OCI-LY1 (cell line): ENCODE measurements at regions not wholly inside any gene's neighbourhood (a gene's known extent, or its start where the extent isn't known, plus 50 kb on each side); places are given as distances from the start of the nearest gene placed in this dataset.
"Not testable (repeated sequence)": the region's sequence is repeated elsewhere in the genome, so short reads cannot be mapped to it uniquely, and the experiment has no call there.

ENCODE experiments used
- H2AFZ ChIP-seq: fragments of 200-600 bp; sonication (generic), shearing (Covaris generic); 2 replicates; pipeline ENCODE4 v1.6.0; 2014; ENCODE audit warnings: antibody characterized with exemption, mild to moderate bottlenecking, low read length
- H3F3A ChIP-seq: fragments of 200-600 bp; sonication (generic), shearing (Covaris generic); 2 replicates; pipeline ENCODE4 v1.6.0; 2014; ENCODE audit warnings: mild to moderate bottlenecking, antibody characterized with exemption, low read length, moderate library complexity; ENCODE audit not compliant: insufficient read depth
- H3K27ac ChIP-seq: fragments of 200-600 bp; sonication (generic); 2 replicates; pipeline ENCODE4 v1.5.1; 2014; ENCODE audit warnings: low read length, mixed run types, mild to moderate bottlenecking, low read depth; ENCODE audit not compliant: poor library complexity, severe bottlenecking
- H3K27me3 ChIP-seq: fragments of 200-600 bp; sonication (generic); 2 replicates; pipeline ENCODE4 v1.6.0; 2014; ENCODE audit warnings: antibody characterized with exemption, mild to moderate bottlenecking, low read length, moderate library complexity; ENCODE audit not compliant: insufficient read depth
- H3K36me3 ChIP-seq: fragments of 200-600 bp; sonication (generic); 2 replicates; pipeline ENCODE4 v1.6.1; 2014; ENCODE audit warnings: mild to moderate bottlenecking, antibody characterized with exemption, low read length, moderate library complexity, mixed read lengths; ENCODE audit not compliant: insufficient read depth
- H3K4me1 ChIP-seq: fragments of 200-600 bp; sonication (generic); 2 replicates; pipeline ENCODE4 v1.5.1; 2014; ENCODE audit warnings: mild to moderate bottlenecking, low read length, moderate library complexity; ENCODE audit not compliant: insufficient read depth, severe bottlenecking
- H3K4me2 ChIP-seq: fragments of 200-600 bp; sonication (generic), shearing (Covaris generic); 2 replicates; pipeline ENCODE4 v1.6.1; 2014; ENCODE audit warnings: low read length
- H3K4me3 ChIP-seq: fragments of 200-600 bp; sonication (generic); 2 replicates; pipeline ENCODE4 v1.5.1; 2014; ENCODE audit warnings: low read length, low read depth, mild to moderate bottlenecking, mixed read lengths; ENCODE audit not compliant: poor library complexity, severe bottlenecking
- H3K79me2 ChIP-seq: fragments of 200-600 bp; shearing (Covaris generic); 2 replicates; pipeline ENCODE4 v1.6.1; 2016; ENCODE audit warnings: mixed run types, low read length, mixed read lengths; ENCODE audit not compliant: insufficient read depth
- H3K9ac ChIP-seq: fragments of 200-600 bp; sonication (generic), shearing (Covaris generic); 2 replicates; pipeline ENCODE4 v1.6.1; 2014; ENCODE audit warnings: mild to moderate bottlenecking, low read length, mixed read lengths
- H3K9me2 ChIP-seq: fragments of 200-600 bp; sonication (generic), shearing (Covaris generic); 2 replicates; pipeline ENCODE4 v1.6.1; 2014; ENCODE audit warnings: low read depth, mild to moderate bottlenecking, low read length, mixed read lengths
- H3K9me3 ChIP-seq: fragments of 200-600 bp; shearing (Covaris generic); 2 replicates; pipeline ENCODE4 v1.6.1; 2014; ENCODE audit warnings: low read length, mixed read lengths
- H4K20me1 ChIP-seq: fragments of 200-600 bp; sonication (generic), shearing (Covaris generic); 2 replicates; pipeline ENCODE4 v1.6.0; 2016; ENCODE audit warnings: mild to moderate bottlenecking, low read length; ENCODE audit not compliant: insufficient read depth
- CTCF ChIP-seq: fragments of 200-600 bp; sonication (generic), shearing (Covaris generic); IDR thresholded peaks from 2 replicates; pipeline ENCODE4 v1.5.1; 2017; ENCODE audit warnings: mild to moderate bottlenecking, antibody characterized with exemption, low read length, moderate library complexity, mixed read lengths
- EZH2 ChIP-seq: fragments of 200-600 bp; sonication (generic), shearing (Covaris generic); IDR thresholded peaks from 2 replicates; pipeline ENCODE4 v1.8.0; 2017; ENCODE audit warnings: borderline replicate concordance, mixed run types, mild to moderate bottlenecking, antibody characterized with exemption, low read length, moderate library complexity, mixed read lengths

GRCh38 chr4:60724623-60725022 is 475.5 kb upstream of the ADGRL3 start:
- H2AFZ ChIP-seq: no peak overlapping the region
- no peaks in the 10 kb centered on the region for H3K79me2 ChIP-seq
- no peak overlapping the region for H3K9ac ChIP-seq
- no peaks in the 10 kb centered on the region for H3K36me3 ChIP-seq
- H3K9me2 ChIP-seq: no peaks in the 10 kb centered on the region
- no peaks in the 10 kb centered on the region for H3K27me3 ChIP-seq
- H3K4me3 ChIP-seq: no peak overlapping the region
- H3K4me1 ChIP-seq: no peaks in the 10 kb centered on the region
- H3K4me2 ChIP-seq: no peak overlapping the region
- no peaks in the 10 kb centered on the region for H3K9me3 ChIP-seq
- no peaks in the 10 kb centered on the region for H4K20me1 ChIP-seq
- H3F3A ChIP-seq: no peaks in the 10 kb centered on the region
- TF ChIP-seq CTCF (no peak), EZH2 (no peak)
- no peak overlapping the region for H3K27ac ChIP-seq

- H3K27me3 ChIP-seq: no peaks in the 10 kb centered on the region
- no peaks in the 10 kb centered on the region for H3K4me1 ChIP-seq
- TF ChIP-seq CTCF: no peak
- no peak for TF ChIP-seq EZH2
- no peak overlapping the region for H3K9ac ChIP-seq
- H3K4me2 ChIP-seq: no peak overlapping the region
- H2AFZ ChIP-seq: no peak overlapping the region
- no peaks in the 10 kb centered on the region for H3K9me3 ChIP-seq
- H3F3A ChIP-seq: no peaks in the 10 kb centered on the region
- H3K36me3 ChIP-seq: no peaks in the 10 kb centered on the region
- no peaks in the 10 kb centered on the region for H3K9me2 ChIP-seq
- H3K79me2 ChIP-seq: no peaks in the 10 kb centered on the region
- no peak overlapping the region for H3K4me3 ChIP-seq
- no peaks in the 10 kb centered on the region for H4K20me1 ChIP-seq
- no peak overlapping the region for H3K27ac ChIP-seq
Observed at GRCh38 chr4:60726779-60727178, 473.3 kb upstream of the ADGRL3 start.

GRCh38 chr4:60729194-60729593 is 470.9 kb upstream of the ADGRL3 start:
- Histone ChIP-seq H4K20me1 (no peaks in the 10 kb centered on the region), H3K9me3 (no peaks in the 10 kb centered on the region), H3K9me2 (no peaks in the 10 kb centered on the region), H3K36me3 (no peaks in the 10 kb centered on the region), H3K27ac (no peak overlapping the region), H3K9ac (no peak overlapping the region), H3F3A (no peaks in the 10 kb centered on the region), H2AFZ (no peak overlapping the region), H3K4me1 (no peaks in the 10 kb centered on the region), H3K4me3 (no peak overlapping the region), H3K27me3 (no peaks in the 10 kb centered on the region), H3K79me2 (no peaks in the 10 kb centered on the region), H3K4me2 (no peak overlapping the region)
- TF ChIP-seq EZH2 (no peak), CTCF (no peak)

- H3K9me3 ChIP-seq, H3K27ac ChIP-seq, H3K9me2 ChIP-seq, H3K36me3 ChIP-seq, H3K4me2 ChIP-seq, H3K4me3 ChIP-seq, H4K20me1 ChIP-seq, H3K27me3 ChIP-seq, H2AFZ ChIP-seq, H3K79me2 ChIP-seq, H3F3A ChIP-seq, H3K9ac ChIP-seq, H3K4me1 ChIP-seq: not testable (repeated sequence)
Observed at GRCh38 chr4:60729764-60730163, 470.4 kb upstream of the ADGRL3 start.
